Aorta (tissue), 5 donors: ENCODE measurements at regions not wholly inside any gene's neighbourhood (a gene's known extent, or its start where the extent isn't known, plus 50 kb on each side); places are given as distances from the start of the nearest gene placed in this dataset.

Source experiments
- ATAC-seq: fragments of 200-7000 bp; cut with Tn5 transposase; one replicate; pipeline ENCODE4 v1.9.1; 2022; ENCODE audit warnings: moderate library complexity; ENCODE audit not compliant: low FRiP score
- DNase-seq, 2 donors: peaks; one replicate each; pipeline ENCODE4 v3.0.0-alpha.2; 2020
- H3K27ac ChIP-seq, 2 donors: one replicate each; pipeline ENCODE4 v1.5.1; 2013; ENCODE audit warnings: low read length in 2 of 2, mild to moderate bottlenecking in 2 of 2, moderate library complexity in 2 of 2, control low read depth in 1 of 2, inconsistent platforms in 1 of 2, low read depth in 1 of 2
- H3K27me3 ChIP-seq, 2 donors: one replicate each; pipeline ENCODE4 v1.6.1; 2013; ENCODE audit warnings: control low read depth in 1 of 2, low read length in 1 of 2, mild to moderate bottlenecking in 1 of 2, moderate library complexity in 1 of 2; ENCODE audit not compliant: insufficient read depth in 2 of 2, control insufficient read depth in 1 of 2
- H3K36me3 ChIP-seq, 2 donors: one replicate each; pipeline ENCODE4 v1.6.1; 2013; ENCODE audit warnings: control low read depth in 1 of 2, low read length in 1 of 2, mild to moderate bottlenecking in 1 of 2; ENCODE audit not compliant: insufficient read depth in 2 of 2, control insufficient read depth in 1 of 2
- H3K4me1 ChIP-seq, 2 donors: one replicate each; pipeline ENCODE4 v1.6.1; 2013; ENCODE audit warnings: low read length in 2 of 2, control low read depth in 1 of 2, mild to moderate bottlenecking in 1 of 2, moderate library complexity in 1 of 2; ENCODE audit not compliant: insufficient read depth in 2 of 2, control insufficient read depth in 1 of 2
- H3K4me3 ChIP-seq, 2 donors: one replicate each; pipeline ENCODE4 v1.5.1; 2013; ENCODE audit warnings: low read length in 2 of 2, control low read depth in 1 of 2, mild to moderate bottlenecking in 1 of 2
- H3K9me3 ChIP-seq: one replicate; pipeline ENCODE4 v1.6.1; 2013; ENCODE audit warnings: mild to moderate bottlenecking, low read length; ENCODE audit not compliant: control insufficient read depth
- WGBS, 2 donors: extraction: QIAGEN DNeasy Blood & Tissue Kit; methylation state at CpG; one replicate each; pipeline ENCODE4 v1.1.7; 2013; 5-methylcytosine and 5-hydroxymethylcytosine counted together
- intact Hi-C, 2 donors: fragments of 100-400 bp; cut with DNase I; formaldehyde crosslinking; loops; one replicate each; pipeline versions ENCODE4 v1.14.2 to v1.15.0; 2022
- donor health status: healthy with polysubstance abuse.
- donor health status: Bipolar disorder and iron deficiency.
- donor health status: DM: no; HTN: no; CAD: no.
- donor health status: DM: no; HTN: no; CAD: no.
- donor health status: DM: yes; HTN: yes; CAD: no.

- Histone ChIP-seq H3K4me1 (no peaks in the 10 kb centered on the region), H3K36me3 (no peaks in the 10 kb centered on the region), H3K27me3 (no peaks in the 10 kb centered on the region), H3K4me3 (no peak overlapping the region), H3K9me3 (no peaks in the 10 kb centered on the region), H3K27ac (no peak overlapping the region)
- intact Hi-C loops, result no loop called here
- ATAC-seq (no peak), DNase-seq (no peak)
These were observed 197.9 kb downstream of the CALCRL start for GRCh38 chr2:187250137-187250536.

GRCh38 chr2:187233811-187234210 is 214.2 kb downstream of the CALCRL start:
- intact Hi-C loops, result no loop called here
- ATAC-seq (no peak), DNase-seq (no peak)
- 95 to 98% methylated on average over 2 of the region's 2 CpGs for WGBS, 2 donors
- Histone ChIP-seq H3K4me1 (no peaks in the 10 kb centered on the region), H3K4me3 (no peak overlapping the region), H3K27ac (no peak overlapping the region), H3K9me3 (peaks cover 2% of the 10 kb centered on the region), H3K36me3 (no peaks in the 10 kb centered on the region), H3K27me3 (no peaks in the 10 kb centered on the region)

GRCh38 chr2:187232749-187233148 is 215.3 kb downstream of the CALCRL start:
- Histone ChIP-seq H3K4me3 (no peak overlapping the region), H3K27ac (no peak overlapping the region), H3K4me1 (no peaks in the 10 kb centered on the region), H3K9me3 (peaks cover 2% of the 10 kb centered on the region), H3K36me3 (no peaks in the 10 kb centered on the region), H3K27me3 (no peaks in the 10 kb centered on the region)
- intact Hi-C loops, result no loop called here
- ATAC-seq, result no peak
- DNase-seq, result no peak
- 94 to 100% methylated on average over 1 of the region's 1 CpG for WGBS, 2 donors

- intact Hi-C loops, result no loop called here
These were observed 218.0 kb downstream of the CALCRL start for GRCh38 chr2:187230088-187230487.

GRCh38 chr2:187228986-187229385 is 219.1 kb downstream of the CALCRL start:
- 33 to 47% methylated on average over 1 of the region's 1 CpG for WGBS, 2 donors
- no peak for DNase-seq

More at GRCh38 chr2:187230088-187230487, 218.0 kb downstream of the CALCRL start:
- H3K36me3 ChIP-seq, result no peaks in the 10 kb centered on the region
- DNase-seq (no peak), ATAC-seq (no peak)
- H3K4me1 ChIP-seq, result no peaks in the 10 kb centered on the region
- no peak overlapping the region for H3K4me3 ChIP-seq
- WGBS, 2 donors, result 93 to 95% methylated on average over 3 of the region's 3 CpGs
- no peak overlapping the region for H3K27ac ChIP-seq
- H3K9me3 ChIP-seq, result peaks cover 2% of the 10 kb centered on the region
- no peaks in the 10 kb centered on the region for H3K27me3 ChIP-seq

GRCh38 chr2:187224989-187225388 is 223.1 kb downstream of the CALCRL start:
- no peak for ATAC-seq
- WGBS, 2 donors, result 90 to 95% methylated on average over 3 of the region's 3 CpGs
- intact Hi-C loops, result no loop called here
- DNase-seq, result no peak
- no peaks in the 10 kb centered on the region for H3K9me3 ChIP-seq
- no peaks in the 10 kb centered on the region for H3K27me3 ChIP-seq
- H3K27ac ChIP-seq, result no peak overlapping the region
- H3K4me3 ChIP-seq, result no peak overlapping the region
- no peaks in the 10 kb centered on the region for H3K4me1 ChIP-seq
- H3K36me3 ChIP-seq, result no peaks in the 10 kb centered on the region

More at GRCh38 chr2:187228986-187229385, 219.1 kb downstream of the CALCRL start:
- Histone ChIP-seq H3K4me1 (no peaks in the 10 kb centered on the region), H3K4me3 (no peak overlapping the region), H3K27ac (no peak overlapping the region), H3K9me3 (peaks cover 2% of the 10 kb centered on the region), H3K27me3 (no peaks in the 10 kb centered on the region), H3K36me3 (no peaks in the 10 kb centered on the region)
- no peak for ATAC-seq
- intact Hi-C loops, result no loop called here

- Histone ChIP-seq H3K27me3 (no peaks in the 10 kb centered on the region), H3K9me3 (peaks cover 1% of the 10 kb centered on the region), H3K4me3 (no peak overlapping the region), H3K4me1 (no peaks in the 10 kb centered on the region), H3K27ac (no peak overlapping the region), H3K36me3 (no peaks in the 10 kb centered on the region)
- ATAC-seq (no peak), DNase-seq (no peak)
- intact Hi-C loops, result no loop called here
- WGBS, 2 donors, result 83 to 86% methylated on average over 1 of the region's 1 CpG
These were observed 228.0 kb downstream of the CALCRL start for GRCh38 chr2:187220071-187220470.

DNA sequence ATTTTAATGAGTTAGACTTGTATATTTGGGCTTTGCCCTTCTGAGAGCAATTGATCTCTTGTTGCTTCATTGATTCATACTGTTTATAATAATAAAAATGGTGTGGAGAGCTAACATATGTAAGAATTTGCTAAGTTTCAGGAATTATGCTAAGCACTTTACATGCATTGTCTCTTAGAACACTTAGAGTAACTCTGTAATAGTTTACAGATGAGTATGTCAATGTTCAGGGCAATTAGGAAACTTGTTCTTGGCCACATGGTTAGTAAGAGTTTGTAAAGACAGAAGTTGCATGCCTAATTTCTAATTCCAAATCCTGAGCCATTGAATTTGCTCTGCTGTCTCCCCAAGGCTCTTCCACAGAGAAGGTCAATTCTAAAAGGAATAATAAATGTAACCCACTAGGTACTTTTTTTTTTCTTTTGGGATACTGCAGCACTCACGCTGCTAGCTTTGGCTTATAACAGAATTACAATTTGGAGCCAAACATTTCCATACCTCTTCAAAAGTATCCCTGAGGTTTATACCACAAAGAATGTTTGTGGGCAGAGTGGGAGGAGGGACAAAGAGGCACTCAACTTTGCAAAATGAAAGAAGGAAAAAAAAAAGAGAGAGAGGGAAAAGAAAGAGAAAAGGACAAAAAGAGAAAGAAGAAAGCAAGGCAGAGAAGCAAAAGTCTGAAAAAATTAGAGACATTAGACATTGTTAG is 232.4 kb downstream of the CALCRL start:
- no peak for DNase-seq
- intact Hi-C loops, result no loop called here
- H3K4me1 ChIP-seq, result no peaks in the 10 kb centered on the region

DNA sequence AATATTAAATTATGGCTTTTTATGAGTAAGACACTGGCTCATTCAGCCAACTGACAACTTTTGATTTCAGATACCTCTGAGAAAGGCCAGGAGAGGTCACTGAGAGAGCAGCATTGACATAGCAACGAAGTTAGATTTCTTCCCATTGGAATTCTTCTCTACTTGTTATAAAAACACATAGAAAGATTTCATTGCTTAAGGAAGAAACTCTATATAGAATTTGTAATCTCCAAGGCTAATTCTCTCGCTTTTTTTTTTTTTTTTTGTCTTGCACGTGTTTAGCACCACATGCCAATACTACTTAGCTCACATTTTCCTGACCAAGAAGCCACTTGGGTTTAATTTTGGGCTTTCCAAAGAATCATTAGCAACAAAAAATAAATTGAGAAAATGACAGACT is 233.7 kb downstream of the CALCRL start:
- Histone ChIP-seq H3K36me3 (no peaks in the 10 kb centered on the region), H3K4me3 (no peak overlapping the region), H3K4me1 (no peaks in the 10 kb centered on the region), H3K27me3 (no peaks in the 10 kb centered on the region), H3K27ac (no peak overlapping the region), H3K9me3 (peaks cover 1% of the 10 kb centered on the region)
- intact Hi-C loops, result no loop called here
- DNase-seq, result no peak
- ATAC-seq, result no peak
- WGBS, 2 donors, result 40 to 42% methylated on average over 3 of the region's 3 CpGs

More for the DNA sequence above, 232.4 kb downstream of the CALCRL start:
- WGBS, 2 donors, result 50 to 56% methylated on average over 1 of the region's 1 CpG
- ATAC-seq, result no peak
- Histone ChIP-seq H3K27me3 (no peaks in the 10 kb centered on the region), H3K36me3 (no peaks in the 10 kb centered on the region), H3K27ac (no peak overlapping the region), H3K9me3 (peaks cover 1% of the 10 kb centered on the region), H3K4me3 (no peak overlapping the region)
